A549 (cell line): ENCODE measurements at regions not wholly inside any gene's neighbourhood (a gene's known extent, or its start where the extent isn't known, plus 50 kb on each side); places are given as distances from the start of the nearest gene placed in this dataset.

Experiments
- ATAC-seq, 2 experiments: fragments of 200-7000 bp in 1 of 2; fragments of >200 bp in 1 of 2; cut with Nextera tagmentation in 1 of 2; cut with Tn5 transposase in 1 of 2; 3 replicates each; pipeline versions ENCODE4 v1.8.0 to v1.9.1; 2018 to 2020; ENCODE audit warnings: mild to moderate bottlenecking in 1 of 2, moderate library complexity in 1 of 2
- CTCF ChIA-PET: fragments of 300-600 bp; sonication (Branson Sonifier 250); formaldehyde crosslinking; extraction: SDS; loops from one replicate; lab custom pipeline; 2021; ENCODE audit warnings: antibody characterized with exemption, inconsistent platforms; lab: Yijun Ruan, JAX
- POLR2A ChIA-PET: fragments of 350-600 bp; formaldehyde crosslinking; extraction: SDS; loops from one replicate; lab custom pipeline; 2021; ENCODE audit warnings: antibody characterized with exemption, inconsistent platforms; lab: Yijun Ruan, JAX
- DNase-seq, 2 experiments: peaks; one replicate each; pipeline versions ENCODE4 v3.0.0 to v3.0.0-alpha.2; 2011 to 2016; ENCODE audit warnings: low read depth in 1 of 2, low spot score in 1 of 2
- FAIRE-seq: peaks from 2 replicates; lab custom pipeline; 2011; peaks lifted over from hg19 to GRCh38; lab: Jason Lieb, UNC
- H3K27ac ChIP-seq, 2 experiments: fragments of >200 bp; sonication (Bioruptor Twin); formaldehyde crosslinking; 3 replicates each; pipeline ENCODE4 v1.5.1; 2016 to 2017
- H3K4me1 ChIP-seq: fragments of >200 bp; sonication (Bioruptor Twin); formaldehyde crosslinking; 3 replicates; pipeline ENCODE4 v1.6.1; 2016
- H3K4me2 ChIP-seq: fragments of >200 bp; sonication (Bioruptor Twin); formaldehyde crosslinking; 3 replicates; pipeline ENCODE4 v1.6.1; 2016
- H3K4me3 ChIP-seq: fragments of >200 bp; sonication (Bioruptor Twin); formaldehyde crosslinking; 3 replicates; pipeline ENCODE4 v1.5.1; 2016
- H3K9me3 ChIP-seq: fragments of >200 bp; sonication (Bioruptor Twin); formaldehyde crosslinking; 3 replicates; pipeline ENCODE4 v1.6.1; 2016
- CBX8 ChIP-seq: fragments of 200-600 bp; sonication (generic); IDR thresholded peaks from 2 replicates; pipeline ENCODE4 v1.6.1; 2016
- CHD2 ChIP-seq: fragments of 150-350 bp; IDR thresholded peaks from 2 replicates; pipeline ENCODE4 v1.6.1; 2014; ENCODE audit warnings: low read length; ENCODE audit not compliant: partially characterized antibody
- CHD4 ChIP-seq: fragments of 200-600 bp; sonication (generic); IDR thresholded peaks from 2 replicates; pipeline ENCODE4 v1.6.1; 2016; ENCODE audit warnings: antibody characterized with exemption, mild to moderate bottlenecking, borderline replicate concordance
- EHF ChIP-seq: fragments of 250-450 bp; sonication (Bioruptor Pico); IDR thresholded peaks from 2 replicates; pipeline ENCODE4 v1.5.0; 2020; ENCODE audit warnings: mild to moderate bottlenecking
- EHMT2 ChIP-seq: fragments of 200-600 bp; sonication (generic); IDR thresholded peaks from 2 replicates; pipeline ENCODE4 v1.6.1; 2016; ENCODE audit warnings: antibody characterized with exemption, low read depth, mild to moderate bottlenecking, moderate library complexity
- EP300 ChIP-seq, 2 experiments: fragments of >200 bp; sonication (Bioruptor Twin); formaldehyde crosslinking; IDR thresholded peaks; 2 replicates in 1 of 2; 3 replicates in 1 of 2; pipeline ENCODE4 v1.6.1; 2016 to 2017
- ESRRA ChIP-seq: fragments of 150-350 bp; IDR thresholded peaks from 2 replicates; pipeline ENCODE4 v1.6.1; 2014; ENCODE audit warnings: mild to moderate bottlenecking, low read length, borderline replicate concordance
- FOSB ChIP-seq: fragments of 250-450 bp; sonication (Bioruptor Pico); IDR thresholded peaks from 2 replicates; pipeline ENCODE4 v1.5.0; 2020; ENCODE audit warnings: mild to moderate bottlenecking, moderate library complexity
- HOXA7 ChIP-seq: fragments of 250-450 bp; sonication (Bioruptor Pico); IDR thresholded peaks from 2 replicates; pipeline ENCODE4 v1.5.0; 2020; ENCODE audit warnings: mild to moderate bottlenecking, moderate library complexity
- HOXB5 ChIP-seq: fragments of 250-450 bp; sonication (Bioruptor Pico); IDR thresholded peaks from 2 replicates; pipeline ENCODE4 v1.5.0; 2020; ENCODE audit warnings: mild to moderate bottlenecking, moderate library complexity
- JUN ChIP-seq, 2 experiments: fragments of >200 bp; sonication (Bioruptor Twin); formaldehyde crosslinking; IDR thresholded peaks; 2 replicates in 1 of 2; 3 replicates in 1 of 2; pipeline ENCODE4 v1.6.1; 2016 to 2017
- JUNB ChIP-seq: fragments of >200 bp; sonication (Bioruptor Twin); formaldehyde crosslinking; IDR thresholded peaks from 2 replicates; pipeline ENCODE4 v1.6.1; 2016
- KDM1A ChIP-seq: fragments of 200-600 bp; sonication (generic); IDR thresholded peaks from 2 replicates; pipeline ENCODE4 v1.6.1; 2016; ENCODE audit warnings: low read depth, mild to moderate bottlenecking
- KDM5A ChIP-seq: fragments of 200-600 bp; sonication (generic); IDR thresholded peaks from 2 replicates; pipeline ENCODE4 v1.6.1; 2016; ENCODE audit warnings: antibody characterized with exemption, mild to moderate bottlenecking
- NPAS2 ChIP-seq: fragments of 250-450 bp; sonication (Bioruptor Pico); IDR thresholded peaks from 2 replicates; pipeline ENCODE4 v1.8.0; 2022; ENCODE audit warnings: mild to moderate bottlenecking, moderate library complexity, borderline replicate concordance
- PHF8 ChIP-seq: fragments of 200-600 bp; sonication (generic); IDR thresholded peaks from 2 replicates; pipeline ENCODE4 v1.6.1; 2016; ENCODE audit warnings: low read depth, mild to moderate bottlenecking, antibody characterized with exemption, moderate library complexity, borderline replicate concordance
- POLR2AphosphoS2 ChIP-seq: conservative IDR thresholded peaks from 2 replicates; pipeline ENCODE4 v1.6.1; 2012; ENCODE audit warnings: low read length, improper control_type of control experiment, inconsistent platforms
- RARB ChIP-seq: fragments of 250-450 bp; sonication (Bioruptor Pico); IDR thresholded peaks from 2 replicates; pipeline ENCODE4 v1.8.0; 2021; ENCODE audit warnings: mild to moderate bottlenecking, moderate library complexity
- RCOR1 ChIP-seq: fragments of 150-350 bp; IDR thresholded peaks from 2 replicates; pipeline ENCODE4 v1.6.1; 2014; ENCODE audit warnings: antibody characterized with exemption, low read length, low read depth
- RFX5 ChIP-seq: fragments of 450-650 bp; IDR thresholded peaks from 2 replicates; pipeline ENCODE4 v1.7.1; 2014; ENCODE audit warnings: antibody characterized with exemption, mild to moderate bottlenecking, moderate library complexity
- ZC3H11A ChIP-seq: fragments of 450-650 bp; IDR thresholded peaks from 2 replicates; pipeline ENCODE4 v1.6.1; 2014; ENCODE audit warnings: antibody characterized with exemption, mild to moderate bottlenecking
- ZFP36 ChIP-seq: fragments of 450-650 bp; IDR thresholded peaks from 2 replicates; pipeline ENCODE4 v1.6.1; 2014; ENCODE audit warnings: borderline replicate concordance; ENCODE audit not compliant: partially characterized antibody
- WGBS: methylation state at CpG from one replicate; pipeline ENCODE4 v1.1.6; 2017; ENCODE audit errors: missing lambda C conversion rate; 5-methylcytosine and 5-hydroxymethylcytosine counted together
- TF ChIP-seq, protein P1 (sequence below): fragments of 250-450 bp; sonication (Bioruptor Pico); IDR thresholded peaks from 2 replicates; pipeline ENCODE4 v1.5.0; 2020; ENCODE audit warnings: low read depth, mild to moderate bottlenecking, moderate library complexity
- TF ChIP-seq, protein P2 (sequence below): fragments of >200 bp; sonication (Bioruptor Twin); formaldehyde crosslinking; IDR thresholded peaks from 2 replicates; pipeline ENCODE4 v1.6.1; 2016
- TF ChIP-seq, protein P3 (sequence below): IDR thresholded peaks from 2 replicates; pipeline ENCODE4 v1.6.1; 2012
- TF ChIP-seq, protein P4 (sequence below): fragments of 200-600 bp; sonication (generic); IDR thresholded peaks from 2 replicates; pipeline ENCODE4 v1.6.1; 2016; ENCODE audit warnings: antibody characterized with exemption, mild to moderate bottlenecking, moderate library complexity
- TF ChIP-seq, protein P5 (sequence below): fragments of 250-450 bp; sonication (Bioruptor Pico); IDR thresholded peaks from 2 replicates; pipeline ENCODE4 v1.5.0; 2021; ENCODE audit warnings: mild to moderate bottlenecking, moderate library complexity, borderline replicate concordance
- TF ChIP-seq, protein P6 (sequence below): IDR thresholded peaks from 2 replicates; pipeline ENCODE4 v1.6.1; 2012; ENCODE audit warnings: low read depth, borderline replicate concordance
- TF ChIP-seq, protein P7 (sequence below): fragments of 150-350 bp; IDR thresholded peaks from 2 replicates; pipeline ENCODE4 v1.6.1; 2014; ENCODE audit warnings: low read depth, mild to moderate bottlenecking, low read length

DNA sequence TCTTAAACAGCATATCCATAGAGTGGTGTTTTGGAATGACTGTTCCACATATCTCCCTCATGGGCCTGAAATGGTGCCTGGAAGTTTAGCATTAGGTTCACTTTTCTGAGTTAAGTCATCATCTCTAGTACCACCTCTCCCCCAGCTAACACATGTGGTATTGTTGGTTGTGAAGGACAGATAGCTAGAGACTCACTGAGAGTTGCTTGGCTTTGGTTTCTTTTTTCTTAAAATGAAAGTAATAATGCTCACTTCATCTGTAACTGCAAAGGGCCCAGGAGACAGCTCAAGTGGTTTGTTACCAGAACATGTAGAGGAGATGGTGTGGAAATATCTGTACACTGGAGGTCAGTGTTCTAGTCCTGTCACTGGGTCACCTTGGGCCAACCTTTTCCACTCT lies 90.9 kb downstream of the EFNB1 start:
- no peaks in the 10 kb centered on the region for H3K4me1 ChIP-seq
- ChIA-PET CTCF (interaction anchor here (2.1 kb wide), 1 partner anchor 28 kb away, joined by 5 read pairs; no protein-coding TSS in a partner anchor), POLR2A (no interaction called here)
- no peak overlapping the region for H3K27ac ChIP-seq
- ATAC-seq (no peak), FAIRE-seq (no peak), DNase-seq (no peak)
- no peaks in the 10 kb centered on the region for H3K9me3 ChIP-seq
- H3K4me3 ChIP-seq: no peak overlapping the region
- TF ChIP-seq NPAS2 (CRISPR knock-in tag): no peak
- no peak for TF ChIP-seq RFX5
- no peak for TF ChIP-seq JUN (IDR thresholded peaks at IDR 0.05)
- no peak for TF ChIP-seq EP300 (IDR thresholded peaks at IDR 0.05)
- TF ChIP-seq, protein P1, sequence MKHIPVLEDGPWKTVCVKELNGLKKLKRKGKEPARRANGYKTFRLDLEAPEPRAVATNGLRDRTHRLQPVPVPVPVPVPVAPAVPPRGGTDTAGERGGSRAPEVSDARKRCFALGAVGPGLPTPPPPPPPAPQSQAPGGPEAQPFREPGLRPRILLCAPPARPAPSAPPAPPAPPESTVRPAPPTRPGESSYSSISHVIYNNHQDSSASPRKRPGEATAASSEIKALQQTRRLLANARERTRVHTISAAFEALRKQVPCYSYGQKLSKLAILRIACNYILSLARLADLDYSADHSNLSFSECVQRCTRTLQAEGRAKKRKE (CRISPR knock-in tag): no peak
- TF ChIP-seq JUNB: no peak
- TF ChIP-seq RCOR1: no peak
- no peak for TF ChIP-seq KDM5A
- TF ChIP-seq PHF8: no peak
- TF ChIP-seq HOXA7 (CRISPR knock-in tag): no peak
- TF ChIP-seq, protein P2, sequence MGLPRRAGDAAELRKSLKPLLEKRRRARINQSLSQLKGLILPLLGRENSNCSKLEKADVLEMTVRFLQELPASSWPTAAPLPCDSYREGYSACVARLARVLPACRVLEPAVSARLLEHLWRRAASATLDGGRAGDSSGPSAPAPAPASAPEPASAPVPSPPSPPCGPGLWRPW: no peak
- TF ChIP-seq, protein P3, sequence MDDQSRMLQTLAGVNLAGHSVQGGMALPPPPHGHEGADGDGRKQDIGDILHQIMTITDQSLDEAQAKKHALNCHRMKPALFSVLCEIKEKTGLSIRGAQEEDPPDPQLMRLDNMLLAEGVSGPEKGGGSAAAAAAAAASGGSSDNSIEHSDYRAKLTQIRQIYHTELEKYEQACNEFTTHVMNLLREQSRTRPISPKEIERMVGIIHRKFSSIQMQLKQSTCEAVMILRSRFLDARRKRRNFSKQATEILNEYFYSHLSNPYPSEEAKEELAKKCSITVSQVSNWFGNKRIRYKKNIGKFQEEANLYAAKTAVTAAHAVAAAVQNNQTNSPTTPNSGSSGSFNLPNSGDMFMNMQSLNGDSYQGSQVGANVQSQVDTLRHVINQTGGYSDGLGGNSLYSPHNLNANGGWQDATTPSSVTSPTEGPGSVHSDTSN: no peak
- TF ChIP-seq, protein P4, sequence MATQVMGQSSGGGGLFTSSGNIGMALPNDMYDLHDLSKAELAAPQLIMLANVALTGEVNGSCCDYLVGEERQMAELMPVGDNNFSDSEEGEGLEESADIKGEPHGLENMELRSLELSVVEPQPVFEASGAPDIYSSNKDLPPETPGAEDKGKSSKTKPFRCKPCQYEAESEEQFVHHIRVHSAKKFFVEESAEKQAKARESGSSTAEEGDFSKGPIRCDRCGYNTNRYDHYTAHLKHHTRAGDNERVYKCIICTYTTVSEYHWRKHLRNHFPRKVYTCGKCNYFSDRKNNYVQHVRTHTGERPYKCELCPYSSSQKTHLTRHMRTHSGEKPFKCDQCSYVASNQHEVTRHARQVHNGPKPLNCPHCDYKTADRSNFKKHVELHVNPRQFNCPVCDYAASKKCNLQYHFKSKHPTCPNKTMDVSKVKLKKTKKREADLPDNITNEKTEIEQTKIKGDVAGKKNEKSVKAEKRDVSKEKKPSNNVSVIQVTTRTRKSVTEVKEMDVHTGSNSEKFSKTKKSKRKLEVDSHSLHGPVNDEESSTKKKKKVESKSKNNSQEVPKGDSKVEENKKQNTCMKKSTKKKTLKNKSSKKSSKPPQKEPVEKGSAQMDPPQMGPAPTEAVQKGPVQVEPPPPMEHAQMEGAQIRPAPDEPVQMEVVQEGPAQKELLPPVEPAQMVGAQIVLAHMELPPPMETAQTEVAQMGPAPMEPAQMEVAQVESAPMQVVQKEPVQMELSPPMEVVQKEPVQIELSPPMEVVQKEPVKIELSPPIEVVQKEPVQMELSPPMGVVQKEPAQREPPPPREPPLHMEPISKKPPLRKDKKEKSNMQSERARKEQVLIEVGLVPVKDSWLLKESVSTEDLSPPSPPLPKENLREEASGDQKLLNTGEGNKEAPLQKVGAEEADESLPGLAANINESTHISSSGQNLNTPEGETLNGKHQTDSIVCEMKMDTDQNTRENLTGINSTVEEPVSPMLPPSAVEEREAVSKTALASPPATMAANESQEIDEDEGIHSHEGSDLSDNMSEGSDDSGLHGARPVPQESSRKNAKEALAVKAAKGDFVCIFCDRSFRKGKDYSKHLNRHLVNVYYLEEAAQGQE: no peak
- no peak for TF ChIP-seq RARB
- TF ChIP-seq KDM1A: no peak
- TF ChIP-seq EHMT2: no peak
- TF ChIP-seq ZC3H11A: no peak
- TF ChIP-seq, protein P5, sequence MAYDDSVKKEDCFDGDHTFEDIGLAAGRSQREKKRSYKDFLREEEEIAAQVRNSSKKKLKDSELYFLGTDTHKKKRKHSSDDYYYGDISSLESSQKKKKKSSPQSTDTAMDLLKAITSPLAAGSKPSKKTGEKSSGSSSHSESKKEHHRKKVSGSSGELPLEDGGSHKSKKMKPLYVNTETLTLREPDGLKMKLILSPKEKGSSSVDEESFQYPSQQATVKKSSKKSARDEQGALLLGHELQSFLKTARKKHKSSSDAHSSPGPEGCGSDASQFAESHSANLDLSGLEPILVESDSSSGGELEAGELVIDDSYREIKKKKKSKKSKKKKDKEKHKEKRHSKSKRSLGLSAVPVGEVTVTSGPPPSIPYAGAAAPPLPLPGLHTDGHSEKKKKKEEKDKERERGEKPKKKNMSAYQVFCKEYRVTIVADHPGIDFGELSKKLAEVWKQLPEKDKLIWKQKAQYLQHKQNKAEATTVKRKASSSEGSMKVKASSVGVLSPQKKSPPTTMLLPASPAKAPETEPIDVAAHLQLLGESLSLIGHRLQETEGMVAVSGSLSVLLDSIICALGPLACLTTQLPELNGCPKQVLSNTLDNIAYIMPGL: no peak
- H3K4me2 ChIP-seq: no peak overlapping the region

DNA sequence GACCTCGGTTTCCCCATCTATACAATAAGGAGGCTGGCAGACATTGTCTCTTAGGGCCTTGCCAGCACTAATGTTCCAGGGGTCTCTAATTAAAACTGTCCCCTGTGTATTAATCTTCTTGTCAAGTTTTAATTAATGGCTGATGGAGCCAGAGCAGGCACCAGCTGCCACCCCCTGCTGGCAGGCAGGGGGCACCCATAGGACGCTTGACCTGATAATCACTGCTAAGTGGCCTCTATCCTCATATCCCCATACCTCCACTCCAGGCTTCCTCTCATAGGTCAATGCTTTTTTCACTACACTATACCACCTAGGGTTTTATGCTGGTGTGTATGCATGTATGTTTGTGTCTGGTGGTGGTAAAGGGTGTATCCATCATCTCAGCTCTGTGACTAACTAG lies 89.4 kb downstream of the EFNB1 start:
- FAIRE-seq (no peak), DNase-seq (no peak), ATAC-seq (no peak)
- Histone ChIP-seq H3K4me2 (no peak overlapping the region), H3K9me3 (no peaks in the 10 kb centered on the region), H3K4me3 (no peak overlapping the region), H3K4me1 (no peaks in the 10 kb centered on the region), H3K27ac (no peak overlapping the region)
- POLR2A ChIA-PET: no interaction called here
- WGBS: 22% methylated on average over 2 of the region's 2 CpGs
- TF ChIP-seq HOXA7 (CRISPR knock-in tag): no peak
- TF ChIP-seq FOSB (CRISPR knock-in tag): no peak
- TF ChIP-seq ESRRA: no peak
- TF ChIP-seq CHD4: no peak
- TF ChIP-seq, protein P6, sequence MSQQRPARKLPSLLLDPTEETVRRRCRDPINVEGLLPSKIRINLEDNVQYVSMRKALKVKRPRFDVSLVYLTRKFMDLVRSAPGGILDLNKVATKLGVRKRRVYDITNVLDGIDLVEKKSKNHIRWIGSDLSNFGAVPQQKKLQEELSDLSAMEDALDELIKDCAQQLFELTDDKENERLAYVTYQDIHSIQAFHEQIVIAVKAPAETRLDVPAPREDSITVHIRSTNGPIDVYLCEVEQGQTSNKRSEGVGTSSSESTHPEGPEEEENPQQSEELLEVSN: no peak
- TF ChIP-seq ZFP36: no peak
- no peak for TF ChIP-seq EP300 (IDR thresholded peaks at IDR 0.05)
- TF ChIP-seq CHD2: no peak
- TF ChIP-seq JUNB: no peak
- TF ChIP-seq, protein P2: no peak
- TF ChIP-seq EHF (CRISPR knock-in tag): no peak
- TF ChIP-seq ZC3H11A: no peak
- TF ChIP-seq, protein P7, sequence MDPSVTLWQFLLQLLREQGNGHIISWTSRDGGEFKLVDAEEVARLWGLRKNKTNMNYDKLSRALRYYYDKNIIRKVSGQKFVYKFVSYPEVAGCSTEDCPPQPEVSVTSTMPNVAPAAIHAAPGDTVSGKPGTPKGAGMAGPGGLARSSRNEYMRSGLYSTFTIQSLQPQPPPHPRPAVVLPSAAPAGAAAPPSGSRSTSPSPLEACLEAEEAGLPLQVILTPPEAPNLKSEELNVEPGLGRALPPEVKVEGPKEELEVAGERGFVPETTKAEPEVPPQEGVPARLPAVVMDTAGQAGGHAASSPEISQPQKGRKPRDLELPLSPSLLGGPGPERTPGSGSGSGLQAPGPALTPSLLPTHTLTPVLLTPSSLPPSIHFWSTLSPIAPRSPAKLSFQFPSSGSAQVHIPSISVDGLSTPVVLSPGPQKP: no peak
- no peak for TF ChIP-seq CBX8
- no peak for TF ChIP-seq POLR2AphosphoS2
- no peak for TF ChIP-seq HOXB5 (CRISPR knock-in tag)
- CTCF ChIA-PET: interaction anchor here (1.0 to 1.9 kb wide), 2 partner anchors 16 to 304 kb away, joined by 3 to 5 read pairs; no protein-coding TSS in a partner anchor
